NOMO-1 (cell line): ENCODE measurements at regions not wholly inside any gene's neighbourhood (a gene's known extent, or its start where the extent isn't known, plus 50 kb on each side); places are given as distances from the start of the nearest gene placed in this dataset.

ENCODE experiments used
- DNase-seq, 2 experiments: peaks; one replicate each; lab custom pipeline; 2025; ENCODE audit not compliant: unreplicated experiment in 2 of 2; lab: John Stamatoyannopoulos, UW

- DNase-seq = no peak
Measured at GRCh38 chr4:104418286-104418685, 76.4 kb downstream of the CXXC4 start.

GRCh38 chr4:104417357-104417882, 77.3 kb downstream of the CXXC4 start:
- DNase-seq = no peak

GRCh38 chr4:104416725-104417356, 77.9 kb downstream of the CXXC4 start:
- DNase-seq = no peak

GRCh38 chr4:104413487-104413886, 81.2 kb downstream of the CXXC4 start:
- DNase-seq = no peak

- DNase-seq = no peak
Measured at GRCh38 chr4:104412344-104412743, 82.3 kb downstream of the CXXC4 start.

- no peak for DNase-seq
Measured at GRCh38 chr4:104411502-104411901, 83.2 kb downstream of the CXXC4 start.

- no peak for DNase-seq
Measured at GRCh38 chr4:104408878-104409277, 85.8 kb downstream of the CXXC4 start.

GRCh38 chr4:104404361-104404760, 90.3 kb downstream of the CXXC4 start:
- DNase-seq = no peak

- no peak for DNase-seq
Measured at GRCh38 chr4:104395168-104395614, 99.5 kb downstream of the CXXC4 start.

GRCh38 chr4:104394406-104395167, 100.1 kb downstream of the CXXC4 start:
- DNase-seq = no peak

GRCh38 chr4:104393655-104394324, 100.9 kb downstream of the CXXC4 start:
- no peak for DNase-seq

GRCh38 chr4:104385713-104386112, 109.0 kb downstream of the CXXC4 start:
- DNase-seq = no peak

GRCh38 chr4:104382961-104383360, 111.7 kb downstream of the CXXC4 start:
- DNase-seq = no peak

GRCh38 chr4:104381729-104382128, 113.0 kb downstream of the CXXC4 start:
- no peak for DNase-seq

- no peak for DNase-seq
Measured at GRCh38 chr4:104365618-104366017, 129.1 kb downstream of the CXXC4 start.

- DNase-seq = no peak
Measured at GRCh38 chr4:104353481-104353880, 141.2 kb downstream of the CXXC4 start.

GRCh38 chr4:104352211-104352610, 142.5 kb downstream of the CXXC4 start:
- no peak for DNase-seq

GRCh38 chr4:104351706-104352105, 143.0 kb downstream of the CXXC4 start:
- no peak for DNase-seq

GRCh38 chr4:104345598-104346242, 149.0 kb downstream of the CXXC4 start:
- no peak for DNase-seq

- DNase-seq = no peak
Measured at GRCh38 chr4:104344342-104344980, 150.2 kb downstream of the CXXC4 start.

- DNase-seq = no peak
Measured at GRCh38 chr4:104334410-104334809, 160.3 kb downstream of the CXXC4 start.
